Tibial nerve (tissue), 4 donors: ENCODE measurements at regions not wholly inside any gene's neighbourhood (a gene's known extent, or its start where the extent isn't known, plus 50 kb on each side); places are given as distances from the start of the nearest gene placed in this dataset.

Experiments
- CTCF ChIP-seq, 5 experiments: fragments of 200-600 bp in 3 of 5; fragments of 450-650 bp in 2 of 5; sonication (generic) in 3 of 5; IDR thresholded peaks; one replicate each; pipeline ENCODE4 v1.5.1; 2016 to 2019; ENCODE audit warnings: antibody characterized with exemption in 5 of 5, mild to moderate bottlenecking in 3 of 5, moderate library complexity in 2 of 5
- EP300 ChIP-seq, 2 donors: sonication (generic); formaldehyde crosslinking; IDR thresholded peaks; one replicate each; pipeline ENCODE4 v1.6.1; 2017; ENCODE audit warnings: antibody characterized with exemption in 2 of 2, mild to moderate bottlenecking in 1 of 2
- POLR2A ChIP-seq, 2 donors: fragments of 450-650 bp; IDR thresholded peaks; one replicate each; pipeline ENCODE4 v1.6.1; 2017; ENCODE audit warnings: antibody characterized with exemption in 2 of 2, mild to moderate bottlenecking in 2 of 2, moderate library complexity in 2 of 2

- TF ChIP-seq CTCF (IDR thresholded peaks at IDR 0.05) (no peak), EP300 (IDR thresholded peaks at IDR 0.05) (no peak), POLR2A (IDR thresholded peaks at IDR 0.05) (no peak)
These were observed 113.4 kb downstream of the CASP12 start for GRCh38 chr11:104784684-104785460.
